SU-DHL-6 (cell line): ENCODE measurements at regions not wholly inside any gene's neighbourhood (a gene's known extent, or its start where the extent isn't known, plus 50 kb on each side); places are given as distances from the start of the nearest gene placed in this dataset.

Experiments
- H2AFZ ChIP-seq: fragments of 200-600 bp; sonication (generic); 2 replicates; pipeline ENCODE4 v1.6.1; 2014; ENCODE audit warnings: low read depth, mild to moderate bottlenecking, moderate library complexity, mixed read lengths, antibody characterized with exemption, low read length; ENCODE audit not compliant: severe bottlenecking
- H3F3A ChIP-seq: fragments of 200-600 bp; shearing (Covaris generic); 2 replicates; pipeline ENCODE4 v1.6.0; 2016; ENCODE audit warnings: antibody characterized with exemption, mild to moderate bottlenecking; ENCODE audit not compliant: insufficient read depth
- H3K27ac ChIP-seq: fragments of 200-600 bp; sonication (generic); 2 replicates; pipeline ENCODE4 v1.5.1; 2016; ENCODE audit warnings: low read depth, mild to moderate bottlenecking, low read length, moderate library complexity, mixed read lengths
- H3K27me3 ChIP-seq: fragments of 200-600 bp; sonication (generic), shearing (Covaris generic); 2 replicates; pipeline ENCODE4 v1.6.0; 2014; ENCODE audit warnings: mild to moderate bottlenecking, low read length
- H3K36me3 ChIP-seq: fragments of 200-600 bp; sonication (generic); 2 replicates; pipeline ENCODE4 v1.6.1; 2014; ENCODE audit warnings: mild to moderate bottlenecking, low read length, mixed read lengths
- H3K4me2 ChIP-seq: fragments of 300-600, 200-600 bp; shearing (Covaris generic), sonication (generic); 2 replicates; pipeline ENCODE4 v1.6.0; 2014; ENCODE audit warnings: low read length, low read depth, mild to moderate bottlenecking; ENCODE audit not compliant: poor library complexity, severe bottlenecking
- H3K4me3 ChIP-seq: fragments of 200-600 bp; sonication (generic); 2 replicates; pipeline ENCODE4 v1.5.1; 2014; ENCODE audit warnings: antibody characterized with exemption, low read length, mild to moderate bottlenecking, mixed read lengths; ENCODE audit not compliant: insufficient read depth, poor library complexity, severe bottlenecking
- H3K79me2 ChIP-seq: fragments of 200-600 bp; sonication (generic); 2 replicates; pipeline ENCODE4 v1.6.1; 2014; ENCODE audit warnings: mild to moderate bottlenecking, low read length, moderate library complexity; ENCODE audit not compliant: insufficient read depth
- H3K9ac ChIP-seq: fragments of 200-600 bp; sonication (generic); 2 replicates; pipeline ENCODE4 v1.7.0; 2014; ENCODE audit warnings: mild to moderate bottlenecking, low read length
- H3K9me2 ChIP-seq: fragments of 200-600 bp; sonication (generic); replicated peaks from 2 replicates; pipeline ENCODE4 v1.6.1; 2014; ENCODE audit warnings: low read length; ENCODE audit not compliant: insufficient read depth
- H3K9me3 ChIP-seq: fragments of 200-600 bp; sonication (generic); 2 replicates; pipeline ENCODE4 v1.6.1; 2014; ENCODE audit warnings: low read length, mixed read lengths; ENCODE audit not compliant: insufficient read depth
- H4K20me1 ChIP-seq: fragments of 200-600 bp; sonication (generic); 2 replicates; pipeline ENCODE4 v1.6.1; 2014; ENCODE audit warnings: low read depth, mild to moderate bottlenecking, antibody characterized with exemption, low read length, moderate library complexity, mixed read lengths
- CTCF ChIP-seq: fragments of 200-600 bp; sonication (generic); IDR thresholded peaks from one replicate; pipeline ENCODE4 v1.5.1; 2017; ENCODE audit warnings: antibody characterized with exemption, mild to moderate bottlenecking, low read length, moderate library complexity; ENCODE audit not compliant: insufficient read depth, poor library complexity, severe bottlenecking
- EZH2phosphoT487 ChIP-seq: fragments of 200-600 bp; sonication (generic), shearing (Covaris generic); conservative IDR thresholded peaks from 2 replicates; pipeline ENCODE4 v1.6.1; 2018; ENCODE audit warnings: mild to moderate bottlenecking, antibody characterized with exemption, low read length, moderate library complexity, mixed read lengths

GRCh38 chr4:124143632-124144031 lies 568.9 kb downstream of the ANKRD50 start:
- Histone ChIP-seq H3K36me3 (no peaks in the 10 kb centered on the region), H3K9me3 (no peaks in the 10 kb centered on the region), H3F3A (no peaks in the 10 kb centered on the region), H3K27ac (no peak overlapping the region), H3K9ac (no peak overlapping the region), H3K9me2 (no peaks in the 10 kb centered on the region), H2AFZ (no peak overlapping the region), H3K79me2 (no peaks in the 10 kb centered on the region), H3K4me2 (no peak overlapping the region), H4K20me1 (no peaks in the 10 kb centered on the region), H3K4me3 (no peak overlapping the region), H3K27me3 (no peaks in the 10 kb centered on the region)
- TF ChIP-seq CTCF: no peak
- TF ChIP-seq EZH2phosphoT487: no peak

- Histone ChIP-seq H3K9me2 (no peaks in the 10 kb centered on the region), H3K4me2 (no peak overlapping the region), H3K9ac (no peak overlapping the region), H3K4me3 (no peak overlapping the region), H2AFZ (no peak overlapping the region), H3F3A (no peaks in the 10 kb centered on the region), H3K79me2 (no peaks in the 10 kb centered on the region), H3K9me3 (no peaks in the 10 kb centered on the region), H4K20me1 (no peaks in the 10 kb centered on the region), H3K27ac (no peak overlapping the region), H3K36me3 (no peaks in the 10 kb centered on the region), H3K27me3 (no peaks in the 10 kb centered on the region)
- TF ChIP-seq EZH2phosphoT487 (no peak), CTCF (no peak)
Observed at GRCh38 chr4:124144238-124144654, 568.3 kb downstream of the ANKRD50 start.

GRCh38 chr4:124146068-124146467 lies 566.5 kb downstream of the ANKRD50 start:
- Histone ChIP-seq H3K27me3 (no peaks in the 10 kb centered on the region), H3K4me2 (no peak overlapping the region), H3K36me3 (no peaks in the 10 kb centered on the region), H2AFZ (no peak overlapping the region), H3K27ac (no peak overlapping the region), H3K9me2 (no peaks in the 10 kb centered on the region), H3K9me3 (no peaks in the 10 kb centered on the region), H3K79me2 (no peaks in the 10 kb centered on the region), H3F3A (no peaks in the 10 kb centered on the region), H4K20me1 (no peaks in the 10 kb centered on the region), H3K4me3 (no peak overlapping the region), H3K9ac (no peak overlapping the region)
- TF ChIP-seq EZH2phosphoT487 (no peak), CTCF (no peak)

GRCh38 chr4:124151031-124151430 lies 561.5 kb downstream of the ANKRD50 start:
- H3K9me3 ChIP-seq: no peaks in the 10 kb centered on the region
- no peak overlapping the region for H3K4me3 ChIP-seq
- TF ChIP-seq EZH2phosphoT487: no peak
- no peak for TF ChIP-seq CTCF
- H3K36me3 ChIP-seq: no peaks in the 10 kb centered on the region
- no peaks in the 10 kb centered on the region for H3K79me2 ChIP-seq
- H3K27ac ChIP-seq: no peak overlapping the region
- no peak overlapping the region for H3K4me2 ChIP-seq
- H3K9ac ChIP-seq: no peak overlapping the region
- no peaks in the 10 kb centered on the region for H3K27me3 ChIP-seq
- no peak overlapping the region for H2AFZ ChIP-seq
- no peaks in the 10 kb centered on the region for H4K20me1 ChIP-seq
- H3F3A ChIP-seq: no peaks in the 10 kb centered on the region
- H3K9me2 ChIP-seq: no peaks in the 10 kb centered on the region
